ENCODE measurements at regions not wholly inside any gene's neighbourhood (a gene's known extent, or its start where the extent isn't known, plus 50 kb on each side); places are given as distances from the start of the nearest gene placed in this dataset.
"Not testable (repeated sequence)": the region's sequence is repeated elsewhere in the genome, so short reads cannot be mapped to it uniquely, and the experiment has no call there.

DNA sequence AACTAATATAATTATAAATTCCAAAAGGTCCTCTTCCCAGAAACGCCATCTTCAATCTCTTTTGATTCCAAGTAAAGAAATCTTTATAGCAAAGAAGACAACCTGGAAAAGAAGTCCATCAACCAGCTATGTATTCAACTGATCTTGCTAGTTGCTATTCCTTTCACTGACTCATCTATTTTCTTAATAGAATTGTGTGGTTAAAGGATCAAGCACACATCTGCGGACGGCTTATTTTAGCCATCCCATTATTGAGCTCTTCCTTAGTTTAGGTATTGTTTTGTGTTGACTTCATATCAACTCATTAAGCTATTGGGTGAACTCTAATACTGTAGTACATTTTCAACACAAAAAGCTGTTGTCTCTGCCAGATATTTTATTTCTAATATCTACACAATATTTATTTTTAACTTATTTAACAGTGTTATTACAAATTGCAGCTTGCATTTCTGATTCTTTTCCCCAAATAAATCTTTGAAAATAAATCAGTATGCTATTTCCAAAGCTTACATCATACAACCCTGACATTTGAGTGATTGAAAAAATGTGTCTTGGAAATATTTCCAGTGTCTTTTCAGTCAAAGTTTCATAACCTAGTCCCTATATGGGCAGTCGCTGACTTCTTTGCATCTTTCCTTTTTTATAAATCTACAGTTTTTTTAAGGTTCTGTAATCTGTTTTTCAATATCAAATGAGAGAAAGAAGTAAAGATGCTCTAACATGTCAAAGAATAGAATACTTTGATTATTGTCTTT lies 158.8 kb upstream of the SPRY2 start:
- no peak overlapping the region for H3K4me3 ChIP-seq
- no peaks in the 10 kb centered on the region for H3K9me3 ChIP-seq
- no peak overlapping the region for H3K9ac ChIP-seq (ENCODE audit: low read depth in 2 of 2, low read length in 2 of 2)
- H3K27ac ChIP-seq, result no peak overlapping the region
- intact Hi-C loops (cut with DNase I), result no loop called here
- no peaks in the 10 kb centered on the region for H3K4me1 ChIP-seq
- TF ChIP-seq, protein P1, sequence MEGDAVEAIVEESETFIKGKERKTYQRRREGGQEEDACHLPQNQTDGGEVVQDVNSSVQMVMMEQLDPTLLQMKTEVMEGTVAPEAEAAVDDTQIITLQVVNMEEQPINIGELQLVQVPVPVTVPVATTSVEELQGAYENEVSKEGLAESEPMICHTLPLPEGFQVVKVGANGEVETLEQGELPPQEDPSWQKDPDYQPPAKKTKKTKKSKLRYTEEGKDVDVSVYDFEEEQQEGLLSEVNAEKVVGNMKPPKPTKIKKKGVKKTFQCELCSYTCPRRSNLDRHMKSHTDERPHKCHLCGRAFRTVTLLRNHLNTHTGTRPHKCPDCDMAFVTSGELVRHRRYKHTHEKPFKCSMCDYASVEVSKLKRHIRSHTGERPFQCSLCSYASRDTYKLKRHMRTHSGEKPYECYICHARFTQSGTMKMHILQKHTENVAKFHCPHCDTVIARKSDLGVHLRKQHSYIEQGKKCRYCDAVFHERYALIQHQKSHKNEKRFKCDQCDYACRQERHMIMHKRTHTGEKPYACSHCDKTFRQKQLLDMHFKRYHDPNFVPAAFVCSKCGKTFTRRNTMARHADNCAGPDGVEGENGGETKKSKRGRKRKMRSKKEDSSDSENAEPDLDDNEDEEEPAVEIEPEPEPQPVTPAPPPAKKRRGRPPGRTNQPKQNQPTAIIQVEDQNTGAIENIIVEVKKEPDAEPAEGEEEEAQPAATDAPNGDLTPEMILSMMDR (IDR thresholded peaks at IDR 0.05), result no peak
- no peaks in the 10 kb centered on the region for H3K36me3 ChIP-seq
- H3K27me3 ChIP-seq, result no peaks in the 10 kb centered on the region
- DNase-seq, result no peak

DNA sequence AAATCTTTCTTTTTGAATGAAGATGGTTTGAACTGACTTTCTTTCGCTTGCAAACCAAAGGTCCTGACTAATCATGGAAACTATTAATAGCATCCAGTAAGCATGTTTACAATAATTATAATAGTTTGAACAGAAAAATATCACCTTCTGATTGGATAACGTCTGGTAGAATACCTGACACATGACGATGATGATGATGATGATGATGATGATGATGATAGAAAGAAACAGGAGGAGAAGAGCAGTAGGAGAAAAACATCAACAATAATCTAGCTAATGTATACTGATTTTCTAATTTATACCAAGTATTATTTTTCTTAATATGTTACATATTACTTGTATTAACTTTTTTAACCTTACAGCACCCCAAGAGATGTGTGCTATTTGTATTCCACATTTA lies 157.5 kb upstream of the SPRY2 start:
- TF ChIP-seq, protein P1 (IDR thresholded peaks at IDR 0.05), result no peak
- Histone ChIP-seq H3K36me3 (no peaks in the 10 kb centered on the region), H3K9me3 (no peaks in the 10 kb centered on the region), H3K27ac (no peak overlapping the region), H3K4me1 (no peaks in the 10 kb centered on the region), H3K27me3 (no peaks in the 10 kb centered on the region), H3K4me3 (no peak overlapping the region), H3K9ac (ENCODE audit: low read depth in 2 of 2, low read length in 2 of 2) (no peak overlapping the region)
- DNase-seq, result no peak
- intact Hi-C loops (cut with DNase I), result no loop called here

DNA sequence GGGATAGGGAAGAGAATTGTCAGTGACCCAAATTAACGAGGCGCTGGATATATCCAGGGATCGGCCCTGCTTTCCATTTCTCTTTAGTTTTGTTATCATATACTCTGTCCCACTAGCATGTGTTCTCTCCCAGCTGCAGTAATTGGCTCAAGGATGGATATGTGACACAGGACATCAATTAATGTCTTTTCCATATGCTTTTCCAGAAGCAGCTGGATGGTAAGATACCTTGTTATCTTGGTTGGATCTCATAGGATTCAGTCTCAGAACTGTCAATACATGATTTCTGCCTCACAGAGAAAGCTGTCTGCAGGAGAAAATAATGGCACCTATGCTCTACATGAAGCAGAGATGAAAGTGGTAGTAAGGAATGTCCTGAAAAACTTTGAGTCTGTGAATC lies 157.1 kb upstream of the SPRY2 start:
- no peak overlapping the region for H3K4me3 ChIP-seq
- H3K36me3 ChIP-seq, result no peaks in the 10 kb centered on the region
- TF ChIP-seq, protein P1 (IDR thresholded peaks at IDR 0.05), result no peak
- no peak overlapping the region for H3K9ac ChIP-seq (ENCODE audit: low read depth in 2 of 2, low read length in 2 of 2)
- H3K27me3 ChIP-seq, result no peaks in the 10 kb centered on the region
- no peak overlapping the region for H3K27ac ChIP-seq
- no peaks in the 10 kb centered on the region for H3K4me1 ChIP-seq
- intact Hi-C loops (cut with DNase I), result no loop called here
- H3K9me3 ChIP-seq, result no peaks in the 10 kb centered on the region
- no peak for DNase-seq

DNA sequence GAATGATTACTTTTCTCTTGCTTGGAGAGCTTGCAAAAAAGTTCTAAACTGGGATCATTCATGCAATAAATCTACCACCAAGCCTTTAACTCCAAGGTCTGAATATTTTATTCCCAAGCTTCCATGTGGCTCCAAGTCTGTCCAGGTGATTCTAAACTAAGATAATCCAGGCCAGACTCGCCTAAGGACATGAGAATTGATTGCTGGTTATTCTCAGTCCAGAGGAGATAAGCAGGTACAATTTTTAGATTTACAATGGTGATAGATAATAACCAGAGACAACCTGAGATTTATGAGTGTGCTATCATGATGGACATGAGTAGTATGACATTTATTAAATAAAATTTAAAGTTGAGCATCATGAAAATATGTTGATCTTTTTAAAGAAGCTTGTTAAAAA lies 156.5 kb upstream of the SPRY2 start:
- Histone ChIP-seq H3K27ac (no peak overlapping the region), H3K4me1 (no peaks in the 10 kb centered on the region), H3K9me3 (no peaks in the 10 kb centered on the region), H3K27me3 (no peaks in the 10 kb centered on the region), H3K36me3 (no peaks in the 10 kb centered on the region), H3K9ac (ENCODE audit: low read depth in 2 of 2, low read length in 2 of 2) (no peak overlapping the region), H3K4me3 (no peak overlapping the region)
- TF ChIP-seq, protein P1 (IDR thresholded peaks at IDR 0.05), result no peak
- DNase-seq, result no peak
- intact Hi-C loops (cut with DNase I), result no loop called here

DNA sequence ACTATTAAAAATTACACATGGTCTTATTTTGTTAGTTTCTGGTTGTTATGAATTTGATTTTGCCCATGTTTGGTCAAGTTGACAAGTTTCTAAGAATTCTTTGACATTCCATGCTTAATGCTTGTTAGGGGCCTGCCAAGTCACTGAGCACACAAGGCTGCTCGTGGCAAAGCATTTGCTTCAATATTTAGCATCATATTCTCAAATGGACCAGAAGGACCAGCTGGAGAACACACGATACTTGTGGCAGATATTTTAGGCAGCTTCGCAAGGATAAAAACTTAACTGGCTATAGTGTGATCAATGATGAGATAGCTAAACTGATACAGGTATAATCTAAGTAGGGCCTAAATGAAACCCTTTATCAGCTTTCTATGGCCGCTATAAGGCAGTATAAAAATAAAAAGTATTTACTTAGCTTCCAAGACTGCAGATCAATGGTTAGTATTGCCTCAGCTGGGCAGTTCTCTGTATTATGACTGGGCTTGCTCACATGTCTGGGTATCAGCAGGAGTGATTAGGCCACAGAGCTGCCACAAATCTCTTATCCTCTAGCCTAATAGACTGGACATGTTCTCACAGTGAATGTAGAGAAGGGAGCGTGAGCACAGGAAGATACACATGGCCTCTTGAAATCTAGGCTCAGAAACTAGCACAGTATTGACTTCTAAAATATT lies 155.9 kb upstream of the SPRY2 start:
- Histone ChIP-seq H3K9ac (ENCODE audit: low read depth in 2 of 2, low read length in 2 of 2) (no peak overlapping the region), H3K4me3 (no peak overlapping the region), H3K9me3 (no peaks in the 10 kb centered on the region), H3K27ac (no peak overlapping the region), H3K27me3 (no peaks in the 10 kb centered on the region), H3K4me1 (no peaks in the 10 kb centered on the region), H3K36me3 (no peaks in the 10 kb centered on the region)
- TF ChIP-seq, protein P1 (IDR thresholded peaks at IDR 0.05), result no peak
- intact Hi-C loops (cut with DNase I), result no loop called here
- no peak for DNase-seq

DNA sequence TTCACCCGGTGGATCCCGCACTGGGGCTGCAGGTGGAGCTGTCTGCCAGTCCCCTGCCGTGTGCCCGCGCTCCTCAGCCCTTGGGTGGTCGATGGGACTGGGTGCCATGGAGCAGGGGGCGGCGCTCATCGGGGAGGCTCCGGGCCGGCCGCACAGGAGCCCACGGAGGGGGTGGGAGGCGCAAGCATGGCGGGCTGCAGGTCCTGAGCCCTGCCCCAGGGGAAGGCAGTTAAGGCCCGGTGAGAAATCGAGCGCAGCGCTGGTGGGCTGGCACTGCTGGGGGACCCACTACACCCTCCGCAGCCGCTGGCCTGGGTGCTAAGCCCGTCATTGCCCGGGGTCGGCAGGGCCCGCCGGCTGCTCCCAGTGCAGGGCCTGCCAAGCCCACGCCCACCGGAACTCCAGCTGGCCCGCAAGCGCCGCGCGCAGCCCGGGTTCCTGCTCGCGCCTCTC lies 149.6 kb upstream of the SPRY2 start:
- H3K4me1 ChIP-seq; intact Hi-C loops (cut with DNase I); H3K27ac ChIP-seq; H3K9me3 ChIP-seq; H3K9ac ChIP-seq (ENCODE audit: low read depth in 2 of 2, low read length in 2 of 2); H3K4me3 ChIP-seq; H3K36me3 ChIP-seq; H3K27me3 ChIP-seq; DNase-seq: not testable (repeated sequence)

All from colonic mucosa (tissue), 4 donors.